Activated naive CD4-positive, alpha-beta T cell treated with anti-CD3 and anti-CD28 coated beads, Interleukin-2, amount 10 ng/mL, durations not matched to agents 7 days and 5 days (primary cell): ENCODE measurements at regions not wholly inside any gene's neighbourhood (a gene's known extent, or its start where the extent isn't known, plus 50 kb on each side); places are given as distances from the start of the nearest gene placed in this dataset.
"Not testable (repeated sequence)": the region's sequence is repeated elsewhere in the genome, so short reads cannot be mapped to it uniquely, and the experiment has no call there.

Experiments used
- CTCF ChIA-PET: fragments of 350-600 bp; sonication (Branson Sonifier 250); formaldehyde crosslinking; loops from one replicate; lab custom pipeline; 2021; ENCODE audit warnings: antibody characterized with exemption; lab: Charles Lee
- DNase-seq: peaks from one replicate; pipeline ENCODE4 v3.0.0-alpha.2; 2020
- H3K27ac Mint-ChIP-seq: one replicate; pipeline ENCODE4 v1.8.0; 2021; ENCODE audit warnings: mild to moderate bottlenecking, moderate library complexity, mixed read lengths
- H3K27me3 Mint-ChIP-seq: one replicate; pipeline ENCODE4 v1.8.0; 2021; ENCODE audit warnings: mild to moderate bottlenecking, mixed read lengths
- H3K36me3 Mint-ChIP-seq: one replicate; pipeline ENCODE4 v1.8.0; 2021; ENCODE audit warnings: mixed read lengths
- H3K4me1 Mint-ChIP-seq: one replicate; pipeline ENCODE4 v1.8.0; 2021; ENCODE audit warnings: mixed read lengths
- H3K4me3 Mint-ChIP-seq: one replicate; pipeline ENCODE4 v1.8.0; 2021; ENCODE audit warnings: mild to moderate bottlenecking, moderate library complexity, mixed read lengths
- H3K9me3 Mint-ChIP-seq: one replicate; pipeline ENCODE4 v1.8.0; 2021; ENCODE audit warnings: mixed read lengths

DNA sequence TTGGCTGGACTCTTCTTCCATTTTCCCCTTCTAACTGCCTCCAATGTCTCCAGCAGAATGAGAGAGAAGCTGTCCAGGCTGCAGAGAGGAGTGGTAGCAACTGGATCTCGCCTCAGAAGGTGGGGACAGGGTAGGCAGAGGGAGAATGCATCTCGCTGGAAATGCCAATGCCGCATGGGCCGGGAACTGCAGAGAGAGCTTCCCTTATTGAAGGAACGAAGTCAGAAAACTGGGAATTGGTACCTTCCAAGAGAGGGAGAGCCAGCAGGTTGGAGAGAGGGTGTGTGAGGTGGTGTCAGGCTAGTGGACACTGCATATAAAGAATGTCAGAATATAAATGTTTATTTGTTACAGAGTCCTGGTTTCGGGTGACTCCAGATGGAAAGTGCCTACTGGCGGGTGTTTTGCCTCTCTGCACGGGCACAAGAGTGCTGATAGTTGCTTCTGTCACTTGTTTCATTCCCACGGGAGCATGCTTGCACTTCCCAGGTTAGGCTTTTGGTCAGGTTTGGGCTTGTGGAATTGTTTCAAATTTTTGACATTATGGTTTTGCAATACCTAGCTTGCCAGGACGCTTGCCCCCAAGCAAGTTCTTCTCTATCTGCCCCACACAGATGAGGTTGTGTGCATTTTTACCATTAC is 156.8 kb upstream of the STS start:
- Mint-ChIP-seq H3K4me1 (no peaks in the 10 kb centered on the region), H3K27ac (no peak overlapping the region), H3K4me3 (no peak overlapping the region), H3K27me3 (no peaks in the 10 kb centered on the region), H3K36me3 (no peaks in the 10 kb centered on the region), H3K9me3 (peaks cover 6% of the 10 kb centered on the region)
- no peak for DNase-seq
- CTCF ChIA-PET, result no interaction called here

DNA sequence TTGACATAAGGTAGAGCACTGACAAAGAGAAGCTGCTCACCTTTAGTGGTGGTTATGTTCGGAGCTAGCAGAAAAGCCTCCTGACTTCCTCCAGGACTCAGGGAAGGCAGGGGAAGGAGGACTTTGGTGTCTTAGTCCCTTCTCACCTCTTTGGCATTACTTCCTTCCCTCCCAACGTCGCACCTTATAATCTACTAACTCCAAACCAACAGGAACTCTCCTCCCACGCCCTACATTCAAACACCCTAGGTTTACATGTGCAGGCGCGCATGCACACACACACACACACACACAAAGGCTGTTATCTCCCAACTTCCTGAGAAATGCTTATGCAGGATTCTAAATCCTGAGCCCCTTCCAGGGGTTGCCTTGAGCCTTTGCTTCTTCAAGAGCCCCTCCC is 157.7 kb upstream of the STS start:
- Mint-ChIP-seq H3K27ac (no peak overlapping the region), H3K4me3 (no peak overlapping the region), H3K4me1 (no peaks in the 10 kb centered on the region), H3K36me3 (no peaks in the 10 kb centered on the region), H3K9me3 (peaks cover 6% of the 10 kb centered on the region), H3K27me3 (no peaks in the 10 kb centered on the region)
- DNase-seq, result no peak
- CTCF ChIA-PET, result no interaction called here

DNA sequence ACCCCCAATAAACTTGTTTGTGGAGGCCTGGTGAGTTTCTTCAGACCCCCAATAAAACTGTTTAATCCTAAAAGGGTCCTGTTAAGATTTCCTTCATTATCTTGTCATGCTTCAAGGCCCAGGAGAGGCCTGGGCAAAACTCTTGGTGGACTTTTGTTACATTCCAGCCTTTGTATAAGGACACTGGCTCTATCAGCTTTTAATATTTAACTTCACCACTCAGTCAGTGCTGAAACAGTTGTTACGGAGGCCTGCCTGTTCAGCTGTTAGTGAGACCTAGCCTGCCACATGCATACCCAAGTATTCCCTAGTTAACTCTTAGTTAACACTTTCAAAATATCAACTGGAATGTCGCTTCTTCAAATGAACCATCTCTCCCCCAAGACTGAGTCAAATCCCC is 158.8 kb upstream of the STS start:
- H3K4me3 Mint-ChIP-seq, H3K27ac Mint-ChIP-seq, H3K27me3 Mint-ChIP-seq, H3K4me1 Mint-ChIP-seq, DNase-seq, H3K36me3 Mint-ChIP-seq, H3K9me3 Mint-ChIP-seq, CTCF ChIA-PET: not testable (repeated sequence)

DNA sequence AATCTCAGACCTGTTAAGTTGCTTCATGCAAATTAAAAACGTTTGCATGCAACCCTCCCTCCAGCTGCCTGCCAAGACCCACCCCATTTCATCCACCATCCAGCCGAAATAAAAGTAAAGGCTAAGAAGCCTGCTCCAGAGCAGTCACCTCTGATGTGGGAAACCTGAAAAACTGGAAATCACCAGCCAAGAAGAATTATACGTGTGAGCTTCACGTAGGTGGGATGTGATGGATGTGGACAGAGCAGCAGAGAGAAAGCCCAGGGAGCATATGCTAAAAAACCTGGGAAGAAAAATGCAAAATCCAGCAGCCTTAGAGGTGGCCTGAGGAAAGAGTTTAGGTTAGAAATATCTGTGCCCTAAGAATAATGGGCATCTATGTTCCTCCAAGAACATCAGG is 160.6 kb upstream of the STS start:
- CTCF ChIA-PET, result no interaction called here
- no peak overlapping the region for H3K4me3 Mint-ChIP-seq
- no peaks in the 10 kb centered on the region for H3K27me3 Mint-ChIP-seq
- H3K9me3 Mint-ChIP-seq, result no peaks in the 10 kb centered on the region
- DNase-seq, result no peak
- H3K36me3 Mint-ChIP-seq, result no peaks in the 10 kb centered on the region
- no peaks in the 10 kb centered on the region for H3K4me1 Mint-ChIP-seq
- no peak overlapping the region for H3K27ac Mint-ChIP-seq

DNA sequence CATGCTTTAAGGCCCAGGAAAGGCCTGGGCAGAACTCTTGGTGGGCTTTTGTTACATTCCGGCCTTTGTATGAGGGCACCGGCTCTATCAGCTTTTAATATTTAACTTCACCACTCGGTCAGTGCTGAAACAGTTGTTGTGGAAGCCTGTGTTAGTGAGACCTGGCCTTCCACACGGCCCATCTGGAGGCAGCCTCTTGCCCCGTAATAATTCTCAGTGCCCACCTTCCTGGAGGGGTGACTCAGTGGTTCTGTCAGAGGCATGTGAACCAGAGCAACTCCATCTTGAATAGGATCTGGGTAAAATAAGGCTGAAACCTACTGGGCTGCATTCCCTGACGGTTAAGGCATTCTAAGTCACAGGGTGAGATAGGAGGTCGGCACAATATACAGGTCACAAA is 162.0 kb upstream of the STS start:
- CTCF ChIA-PET, result no interaction called here
- Mint-ChIP-seq H3K9me3 (no peaks in the 10 kb centered on the region), H3K27ac (no peak overlapping the region)

DNA sequence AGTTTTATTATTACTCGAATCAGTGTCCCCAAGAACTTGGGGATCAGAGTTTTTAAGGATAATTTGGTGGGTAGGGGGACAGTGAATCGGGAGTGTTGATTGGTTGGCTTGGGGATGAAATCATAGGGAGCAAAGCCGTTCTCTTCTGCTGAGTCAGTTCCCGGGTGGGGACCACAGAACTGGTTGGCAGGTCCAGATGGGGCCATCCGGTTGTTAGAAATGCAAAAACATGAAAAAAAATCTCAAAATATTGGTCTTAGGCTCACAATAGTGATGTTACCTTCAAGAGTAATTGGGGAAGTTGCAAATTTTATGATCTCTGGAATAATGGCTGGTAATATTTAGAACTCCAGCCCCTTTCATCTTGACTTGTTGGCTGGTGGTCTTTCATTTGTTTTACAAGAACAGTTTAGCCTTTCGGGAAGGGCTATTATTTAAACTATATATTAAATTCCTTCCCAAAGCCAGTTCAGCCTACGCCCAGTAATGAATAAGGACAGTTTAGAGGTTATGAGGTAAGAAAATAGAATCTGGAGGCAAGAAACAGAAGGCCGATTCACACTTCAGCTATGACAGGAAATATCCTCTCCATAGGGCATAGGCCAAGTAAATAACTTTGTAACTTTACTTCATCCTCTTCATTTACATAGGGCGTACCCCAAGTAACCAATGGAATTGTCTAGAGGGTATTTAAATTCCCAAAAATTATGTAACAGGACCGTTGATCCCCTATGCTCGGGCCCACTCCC is 164.1 kb upstream of the STS start:
- Mint-ChIP-seq H3K27ac (no peak overlapping the region), H3K36me3 (no peaks in the 10 kb centered on the region), H3K9me3 (no peaks in the 10 kb centered on the region), H3K27me3 (no peaks in the 10 kb centered on the region), H3K4me1 (no peaks in the 10 kb centered on the region), H3K4me3 (no peak overlapping the region)
- CTCF ChIA-PET, result no interaction called here
- no peak for DNase-seq

More for the DNA sequence above, 162.0 kb upstream of the STS start:
- no peaks in the 10 kb centered on the region for H3K36me3 Mint-ChIP-seq
- no peak overlapping the region for H3K4me3 Mint-ChIP-seq
- DNase-seq, result no peak
- H3K4me1 Mint-ChIP-seq, result no peaks in the 10 kb centered on the region
- no peaks in the 10 kb centered on the region for H3K27me3 Mint-ChIP-seq

DNA sequence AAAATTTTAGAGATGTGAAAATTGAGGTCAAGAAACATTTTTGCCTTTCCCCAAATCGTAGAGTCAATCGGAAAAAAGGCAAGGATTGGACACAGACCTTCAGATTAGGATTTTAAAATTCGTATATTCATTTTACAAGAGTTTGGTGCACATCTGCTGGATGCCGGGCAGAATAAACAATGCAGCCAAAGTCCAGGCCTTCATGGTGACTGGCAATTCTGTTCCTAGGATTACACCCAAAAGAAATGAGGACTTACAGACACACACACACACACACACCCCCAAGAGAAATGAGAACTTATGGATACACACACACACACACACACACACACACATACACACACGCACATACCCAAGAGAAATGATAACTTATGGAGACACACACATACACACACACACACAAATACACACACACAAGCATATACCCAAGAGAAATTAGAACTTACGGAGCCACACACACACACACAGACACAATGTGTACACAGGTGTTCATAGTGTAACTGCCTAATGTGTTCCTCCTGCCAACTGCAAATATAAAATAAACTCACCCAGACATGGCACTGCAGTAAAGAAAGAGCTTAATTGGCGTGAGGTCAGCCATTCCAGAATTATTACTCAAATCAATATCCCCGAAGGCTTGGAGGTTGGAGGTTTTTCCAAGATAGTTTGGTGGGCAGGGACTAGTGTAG is 165.7 kb upstream of the STS start:
- Mint-ChIP-seq H3K4me1 (no peaks in the 10 kb centered on the region), H3K27me3 (no peaks in the 10 kb centered on the region), H3K4me3 (no peak overlapping the region), H3K27ac (no peak overlapping the region), H3K9me3 (no peaks in the 10 kb centered on the region), H3K36me3 (no peaks in the 10 kb centered on the region)
- CTCF ChIA-PET, result no interaction called here
- no peak for DNase-seq

DNA sequence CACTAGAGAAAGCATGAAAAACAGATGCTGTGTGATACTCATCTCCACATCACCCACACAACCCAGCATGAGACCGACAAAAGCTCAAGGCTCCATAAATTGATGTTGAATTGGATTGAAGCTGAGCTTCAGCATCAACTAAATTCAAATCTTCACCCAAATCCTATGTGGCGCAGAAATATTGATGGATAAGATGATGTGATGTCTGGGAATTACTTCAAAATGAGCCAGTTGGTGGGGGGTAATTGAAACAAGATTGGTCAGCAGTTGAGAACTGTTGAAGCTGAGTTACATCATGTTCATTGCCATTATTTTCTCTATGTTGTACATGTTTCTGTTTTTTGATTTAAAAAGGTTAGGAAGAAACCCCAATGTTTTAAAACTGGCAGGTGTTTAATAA is 166.5 kb upstream of the STS start:
- no peaks in the 10 kb centered on the region for H3K27me3 Mint-ChIP-seq
- no peaks in the 10 kb centered on the region for H3K9me3 Mint-ChIP-seq
- no peaks in the 10 kb centered on the region for H3K36me3 Mint-ChIP-seq
- H3K4me3 Mint-ChIP-seq, result no peak overlapping the region
- H3K4me1 Mint-ChIP-seq, result no peaks in the 10 kb centered on the region
- CTCF ChIA-PET, result no interaction called here
- H3K27ac Mint-ChIP-seq, result no peak overlapping the region
- DNase-seq, result no peak

DNA sequence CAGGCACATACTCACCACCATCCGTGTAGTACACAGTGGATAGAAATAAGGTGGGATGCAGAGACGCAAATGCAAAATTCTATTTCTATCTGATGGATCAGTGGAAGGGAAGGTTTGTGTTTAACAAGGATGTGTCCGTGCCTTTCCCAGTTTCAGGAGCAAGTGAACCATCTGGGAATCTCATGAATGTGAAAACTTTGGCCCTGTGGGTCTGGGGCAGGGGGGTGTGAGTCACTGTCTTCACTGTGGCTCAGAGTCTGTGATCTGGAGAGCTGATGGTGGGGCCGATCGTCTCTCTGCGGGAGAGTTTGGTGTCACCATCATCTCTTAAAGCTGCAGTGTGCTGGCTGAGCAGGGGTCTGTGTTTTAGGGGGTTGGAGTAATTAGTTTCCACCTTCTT is 179.3 kb upstream of the STS start:
- H3K4me3 Mint-ChIP-seq, result no peak overlapping the region
- H3K4me1 Mint-ChIP-seq, result no peaks in the 10 kb centered on the region

DNA sequence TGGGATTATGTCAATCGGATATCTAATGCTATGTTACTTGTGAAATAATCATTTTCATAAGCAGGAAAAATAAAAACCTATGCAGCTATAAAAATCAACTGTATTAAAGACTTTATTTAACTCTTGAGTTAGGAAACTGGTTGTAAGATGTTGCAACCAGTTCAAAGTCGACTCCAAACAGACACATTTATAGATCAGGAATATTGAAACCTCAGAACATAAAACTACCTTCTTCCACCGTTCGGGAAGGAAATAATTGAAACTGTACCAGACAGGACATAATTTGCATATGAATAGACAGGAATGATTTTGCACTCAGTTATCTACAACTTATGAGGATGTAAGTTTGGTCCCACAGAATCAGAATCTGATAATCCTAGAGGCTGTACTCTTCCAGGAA is 181.8 kb upstream of the STS start:
- Mint-ChIP-seq H3K4me1 (no peaks in the 10 kb centered on the region), H3K27me3 (no peaks in the 10 kb centered on the region)
- CTCF ChIA-PET, result no interaction called here

More for the DNA sequence above, 179.3 kb upstream of the STS start:
- CTCF ChIA-PET, result no interaction called here
- H3K9me3 Mint-ChIP-seq, result no peaks in the 10 kb centered on the region
- H3K27ac Mint-ChIP-seq, result no peak overlapping the region
- no peaks in the 10 kb centered on the region for H3K27me3 Mint-ChIP-seq
- no peak for DNase-seq
- no peaks in the 10 kb centered on the region for H3K36me3 Mint-ChIP-seq

DNA sequence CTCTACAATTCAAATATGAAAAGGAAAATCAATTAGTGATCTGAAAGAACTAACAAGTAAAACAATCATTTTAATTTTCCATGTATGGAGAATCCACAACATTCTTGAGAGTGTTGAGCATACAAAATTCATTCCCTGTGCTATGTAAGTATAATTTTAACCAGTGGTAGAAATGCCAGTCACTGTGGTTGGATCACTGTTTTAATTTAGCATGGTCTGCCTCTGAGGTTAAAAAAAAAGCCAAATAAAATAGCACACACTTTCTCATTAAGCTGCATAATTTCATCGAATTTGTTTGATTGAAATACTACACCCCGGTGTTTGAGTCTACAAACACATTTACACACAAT is 185.5 kb upstream of the STS start:
- H3K36me3 Mint-ChIP-seq, result no peaks in the 10 kb centered on the region
- H3K27ac Mint-ChIP-seq, result no peak overlapping the region
- DNase-seq, result no peak
- H3K4me3 Mint-ChIP-seq, result no peak overlapping the region
- CTCF ChIA-PET, result no interaction called here
- no peaks in the 10 kb centered on the region for H3K9me3 Mint-ChIP-seq
- no peaks in the 10 kb centered on the region for H3K27me3 Mint-ChIP-seq
- no peaks in the 10 kb centered on the region for H3K4me1 Mint-ChIP-seq

More for the DNA sequence above, 181.8 kb upstream of the STS start:
- DNase-seq, result no peak
- H3K27ac Mint-ChIP-seq, result no peak overlapping the region
- H3K36me3 Mint-ChIP-seq, result no peaks in the 10 kb centered on the region
- H3K9me3 Mint-ChIP-seq, result no peaks in the 10 kb centered on the region
- no peak overlapping the region for H3K4me3 Mint-ChIP-seq

DNA sequence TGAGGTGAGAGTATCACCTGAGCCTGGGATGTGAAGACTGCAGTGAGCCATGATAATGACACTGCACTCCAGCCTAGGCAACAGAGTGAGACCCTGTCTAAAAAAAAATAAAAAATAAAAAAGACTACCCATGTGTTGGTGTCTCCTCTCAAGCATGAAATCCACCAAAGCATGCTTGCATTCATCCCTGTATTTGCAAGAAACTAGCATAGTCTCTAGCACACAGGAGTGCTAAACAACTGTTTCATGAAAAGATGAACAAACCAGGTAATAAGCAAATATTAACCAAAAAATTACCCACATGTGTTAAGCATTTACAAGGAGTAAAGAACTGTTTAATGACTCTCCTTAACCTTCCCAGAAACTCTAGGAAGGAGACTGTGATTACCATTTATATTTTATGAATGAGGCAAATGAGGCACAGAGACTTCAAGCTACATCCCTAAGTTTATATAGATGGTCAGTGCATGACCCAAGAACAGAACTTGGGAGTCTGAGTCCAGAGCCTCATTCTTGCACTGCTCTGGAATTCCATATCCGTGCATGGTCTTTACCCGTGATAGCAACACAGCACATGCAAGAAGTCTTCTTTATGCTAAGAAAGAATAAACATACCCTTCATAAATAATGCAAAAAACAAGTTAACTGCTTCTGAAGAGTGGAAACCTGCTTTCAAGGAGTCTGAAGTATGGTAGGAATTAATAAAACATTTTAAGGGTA is 186.1 kb upstream of the STS start:
- no peaks in the 10 kb centered on the region for H3K27me3 Mint-ChIP-seq
- H3K4me3 Mint-ChIP-seq, result no peak overlapping the region
- no peaks in the 10 kb centered on the region for H3K36me3 Mint-ChIP-seq
- no peak for DNase-seq
- H3K27ac Mint-ChIP-seq, result no peak overlapping the region
- no peaks in the 10 kb centered on the region for H3K4me1 Mint-ChIP-seq
- H3K9me3 Mint-ChIP-seq, result no peaks in the 10 kb centered on the region
- CTCF ChIA-PET, result no interaction called here

DNA sequence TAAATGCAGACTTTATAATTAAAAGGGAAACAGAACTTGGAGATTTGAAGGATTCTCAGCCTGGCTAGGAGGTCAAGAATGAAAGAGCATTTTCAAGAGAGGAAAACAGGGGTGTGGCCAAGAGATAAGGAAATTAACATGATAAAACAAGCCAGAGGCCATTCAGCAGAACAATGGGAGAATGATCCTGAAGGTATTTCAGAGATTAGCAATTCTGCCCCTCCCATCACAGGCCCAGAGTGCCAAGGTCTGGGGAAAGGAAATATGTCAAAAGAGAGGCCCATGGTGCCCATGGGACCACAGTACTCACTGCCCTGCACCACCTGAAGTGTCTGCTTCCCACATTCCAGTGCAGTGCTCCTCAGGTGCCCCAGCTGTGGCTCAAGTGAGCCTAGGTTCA is 188.5 kb upstream of the STS start:
- Mint-ChIP-seq H3K27ac (no peak overlapping the region), H3K4me3 (no peak overlapping the region)

DNA sequence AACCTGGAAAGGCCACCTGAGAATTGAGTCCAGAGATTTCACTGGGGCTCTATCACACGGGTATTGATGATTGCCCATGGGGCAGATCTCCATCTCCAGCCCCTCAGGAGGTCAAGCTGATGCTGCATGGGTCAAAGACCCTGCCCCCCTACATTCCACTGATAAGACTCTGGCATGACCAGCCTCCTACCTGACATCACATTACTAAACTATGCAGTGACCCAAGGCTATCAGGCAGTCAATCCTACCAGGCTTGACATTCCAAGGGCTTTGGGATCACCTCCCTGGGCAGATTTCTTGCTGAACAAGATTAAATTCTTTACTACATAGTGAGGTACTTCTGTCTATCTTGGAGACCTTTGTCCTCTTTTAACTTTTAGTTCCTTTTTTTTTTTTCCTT is 192.7 kb upstream of the STS start:
- Mint-ChIP-seq H3K27ac (no peak overlapping the region), H3K4me3 (no peak overlapping the region), H3K9me3 (peaks cover 4% of the 10 kb centered on the region), H3K27me3 (no peaks in the 10 kb centered on the region), H3K4me1 (no peaks in the 10 kb centered on the region), H3K36me3 (no peaks in the 10 kb centered on the region)
- no peak for DNase-seq
- CTCF ChIA-PET, result no interaction called here

More for the DNA sequence above, 188.5 kb upstream of the STS start:
- no peak for DNase-seq
- H3K27me3 Mint-ChIP-seq, result no peaks in the 10 kb centered on the region
- no peaks in the 10 kb centered on the region for H3K36me3 Mint-ChIP-seq
- H3K4me1 Mint-ChIP-seq, result no peaks in the 10 kb centered on the region
- CTCF ChIA-PET, result no interaction called here
- H3K9me3 Mint-ChIP-seq, result no peaks in the 10 kb centered on the region
